Chondrocyte (in vitro differentiated cells): ENCODE measurements at regions not wholly inside any gene's neighbourhood (a gene's known extent, or its start where the extent isn't known, plus 50 kb on each side); places are given as distances from the start of the nearest gene placed in this dataset.

Experiments used
- DNase-seq: peaks from one replicate; pipeline ENCODE4 v3.0.0; 2021; ENCODE audit warnings: mixed read lengths, low spot score
- H3K27ac Mint-ChIP-seq: one replicate; pipeline ENCODE4 v1.8.0; 2021; ENCODE audit warnings: mild to moderate bottlenecking, moderate library complexity, mixed read lengths; ENCODE audit not compliant: unreplicated experiment
- H3K27me3 Mint-ChIP-seq: 2 replicates; pipeline ENCODE4 v1.8.0; 2021; ENCODE audit warnings: low read depth, mixed read lengths
- H3K36me3 Mint-ChIP-seq: 2 replicates; pipeline ENCODE4 v1.8.0; 2021; ENCODE audit warnings: low read depth, mixed read lengths
- H3K4me1 Mint-ChIP-seq: 2 replicates; pipeline ENCODE4 v1.8.0; 2021; ENCODE audit warnings: low read depth, mild to moderate bottlenecking, mixed read lengths
- H3K4me3 Mint-ChIP-seq: one replicate; pipeline ENCODE4 v1.8.0; 2021; ENCODE audit warnings: mild to moderate bottlenecking, moderate library complexity, mixed read lengths; ENCODE audit not compliant: unreplicated experiment
- H3K9me3 Mint-ChIP-seq: 2 replicates; pipeline ENCODE4 v1.8.0; 2021; ENCODE audit warnings: low read depth, mixed read lengths
- CTCF ChIP-seq: fragments of 200-600 bp; sonication (generic); IDR thresholded peaks from 2 replicates; pipeline ENCODE4 v1.5.0; 2021; ENCODE audit warnings: antibody characterized with exemption, mild to moderate bottlenecking, moderate library complexity

GRCh38 chr9:108489567-108489966 lies 366.2 kb downstream of the ACTL7B start:
- H3K27me3 Mint-ChIP-seq = peaks cover under 1% of the 10 kb centered on the region
- no peak overlapping the region for H3K4me3 Mint-ChIP-seq
- no peak overlapping the region for H3K27ac Mint-ChIP-seq
- peaks cover 7% of the 10 kb centered on the region for H3K4me1 Mint-ChIP-seq
- H3K36me3 Mint-ChIP-seq = no peaks in the 10 kb centered on the region
- TF ChIP-seq CTCF = no peak
- DNase-seq = no peak
- H3K9me3 Mint-ChIP-seq = peaks cover 3% of the 10 kb centered on the region

DNA sequence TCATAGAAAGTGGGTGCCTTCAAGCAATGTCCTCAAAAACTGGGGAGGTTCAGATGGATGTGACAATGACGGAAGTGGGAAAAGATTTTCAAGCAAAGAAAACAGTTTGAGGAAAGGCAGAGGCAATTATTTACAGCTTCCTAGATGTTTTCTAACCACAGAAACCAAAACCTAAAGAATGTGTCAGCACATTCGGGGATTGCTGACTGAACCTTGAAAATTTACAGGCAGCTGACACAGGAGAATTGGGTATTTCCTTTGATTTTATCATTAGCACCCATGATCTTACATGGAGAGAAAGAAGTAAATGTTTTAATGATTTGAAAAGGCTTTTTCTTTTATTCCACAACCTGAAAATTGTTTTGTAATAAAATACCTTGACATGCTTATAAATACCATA lies 369.0 kb downstream of the ACTL7B start:
- DNase-seq = no peak
- Mint-ChIP-seq H3K9me3 (no peaks in the 10 kb centered on the region), H3K4me1 (peaks cover 7% of the 10 kb centered on the region), H3K27me3 (no peaks in the 10 kb centered on the region), H3K36me3 (no peaks in the 10 kb centered on the region), H3K4me3 (no peak overlapping the region), H3K27ac (no peak overlapping the region)
- no peak for TF ChIP-seq CTCF

DNA sequence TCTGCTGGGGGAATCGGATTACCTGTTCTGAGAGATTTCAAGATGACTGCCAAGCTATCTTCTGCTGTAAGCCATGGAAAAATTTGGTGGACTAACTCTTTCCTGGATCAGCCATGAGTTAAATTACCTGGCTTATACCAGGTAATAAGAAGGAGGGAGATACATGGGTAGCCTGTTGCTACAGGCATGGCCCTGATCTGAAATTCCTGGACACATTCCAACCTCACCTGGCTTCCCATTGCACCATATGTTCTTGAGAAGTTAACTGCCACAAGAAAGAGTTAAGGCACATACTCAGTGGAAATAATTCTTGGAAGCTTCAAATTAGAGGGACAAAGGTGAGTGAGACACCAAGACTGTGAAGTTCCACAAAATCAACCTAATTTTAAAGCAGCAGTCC lies 371.3 kb downstream of the ACTL7B start:
- no peaks in the 10 kb centered on the region for H3K27me3 Mint-ChIP-seq
- H3K36me3 Mint-ChIP-seq = no peaks in the 10 kb centered on the region
- DNase-seq = no peak
- no peak overlapping the region for H3K4me3 Mint-ChIP-seq
- H3K27ac Mint-ChIP-seq = no peak overlapping the region
- no peaks in the 10 kb centered on the region for H3K9me3 Mint-ChIP-seq
- peaks cover 10% of the 10 kb centered on the region for H3K4me1 Mint-ChIP-seq
- TF ChIP-seq CTCF = no peak

DNA sequence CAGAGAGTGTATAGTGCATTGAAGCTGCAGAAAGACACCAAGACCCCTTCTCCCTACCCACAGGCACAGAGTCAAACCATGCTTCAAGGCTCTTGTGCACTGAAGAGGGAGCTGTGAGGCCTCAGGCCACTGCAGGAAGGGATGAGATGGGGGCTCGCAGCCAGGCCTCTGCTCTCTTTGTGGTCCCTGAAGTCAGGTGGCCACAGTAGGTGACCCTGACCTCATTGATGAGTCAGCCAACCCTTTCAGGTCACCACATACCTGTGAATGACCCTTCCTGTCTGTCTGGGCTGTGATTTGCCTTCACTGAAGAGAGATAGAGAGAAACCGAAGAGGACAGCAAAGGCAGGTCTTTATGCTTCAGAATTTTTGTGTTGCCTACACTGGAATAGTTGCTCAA lies 372.1 kb downstream of the ACTL7B start:
- H3K36me3 Mint-ChIP-seq = no peaks in the 10 kb centered on the region
- H3K4me3 Mint-ChIP-seq = no peak overlapping the region
- no peak for TF ChIP-seq CTCF

DNA sequence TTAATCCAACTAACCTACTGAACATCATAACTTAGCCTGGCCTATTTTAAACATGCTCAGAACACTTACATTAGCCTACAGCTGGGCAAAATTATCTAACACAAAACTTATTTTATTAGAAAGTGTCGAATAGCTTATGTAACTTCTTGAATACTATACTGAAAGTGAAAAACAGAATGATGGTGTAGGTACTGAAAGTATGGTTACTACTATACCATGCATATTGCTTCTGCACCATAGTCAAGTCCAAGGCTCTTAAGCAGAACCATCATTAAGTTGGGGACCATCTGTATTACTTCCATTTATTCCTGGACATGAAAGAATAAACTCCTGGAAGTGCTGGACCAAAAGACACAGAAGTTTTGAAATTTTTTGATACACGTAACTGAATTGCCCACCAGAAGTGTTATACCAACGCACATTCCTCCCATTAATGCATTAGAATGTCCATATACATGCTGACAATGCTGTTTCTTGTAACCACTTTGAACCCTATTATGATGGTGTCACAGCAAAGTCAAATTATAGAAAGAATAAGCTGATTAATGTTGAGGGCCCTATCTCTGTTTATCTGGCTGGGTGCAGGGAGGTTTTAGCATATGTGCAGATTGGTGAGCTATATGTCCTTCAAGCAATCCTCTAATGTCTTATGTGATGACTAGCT lies 375.7 kb downstream of the ACTL7B start:
- Mint-ChIP-seq H3K27ac (no peak overlapping the region), H3K9me3 (no peaks in the 10 kb centered on the region), H3K27me3 (no peaks in the 10 kb centered on the region), H3K4me3 (no peak overlapping the region), H3K36me3 (no peaks in the 10 kb centered on the region), H3K4me1 (peaks cover 38% of the 10 kb centered on the region)
- no peak for TF ChIP-seq CTCF
- DNase-seq = no peak

More for the DNA sequence above, 372.1 kb downstream of the ACTL7B start:
- Mint-ChIP-seq H3K27me3 (no peaks in the 10 kb centered on the region), H3K9me3 (no peaks in the 10 kb centered on the region), H3K4me1 (peaks cover 15% of the 10 kb centered on the region), H3K27ac (no peak overlapping the region)
- no peak for DNase-seq
